ENCODE measurements at regions not wholly inside any gene's neighbourhood (a gene's known extent, or its start where the extent isn't known, plus 50 kb on each side); places are given as distances from the start of the nearest gene placed in this dataset.
"Not testable (repeated sequence)": the region's sequence is repeated elsewhere in the genome, so short reads cannot be mapped to it uniquely, and the experiment has no call there.

DNA sequence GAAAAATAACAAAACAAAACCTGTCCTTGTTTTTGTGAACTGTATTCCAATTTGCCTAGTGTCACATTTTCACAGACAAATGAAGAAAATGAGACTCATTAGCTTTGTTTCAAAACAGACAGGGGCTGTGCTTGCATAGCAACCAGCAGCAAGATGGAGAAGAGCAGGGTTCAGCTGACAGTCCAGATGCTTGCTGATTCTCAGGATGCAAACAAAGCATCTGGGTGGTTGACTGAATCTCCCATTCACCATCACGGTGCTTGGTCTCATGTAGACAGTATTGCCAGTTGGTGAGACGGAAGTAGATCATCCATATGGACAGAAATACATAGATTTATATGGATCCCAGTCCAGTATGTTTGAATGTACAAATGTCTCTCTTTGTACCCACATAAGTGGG, 326.8 kb downstream of the CCDC85A start:
- DNase-seq (ENCODE audit: low read depth in 1 of 2, low spot score in 1 of 2): no peak

DNA sequence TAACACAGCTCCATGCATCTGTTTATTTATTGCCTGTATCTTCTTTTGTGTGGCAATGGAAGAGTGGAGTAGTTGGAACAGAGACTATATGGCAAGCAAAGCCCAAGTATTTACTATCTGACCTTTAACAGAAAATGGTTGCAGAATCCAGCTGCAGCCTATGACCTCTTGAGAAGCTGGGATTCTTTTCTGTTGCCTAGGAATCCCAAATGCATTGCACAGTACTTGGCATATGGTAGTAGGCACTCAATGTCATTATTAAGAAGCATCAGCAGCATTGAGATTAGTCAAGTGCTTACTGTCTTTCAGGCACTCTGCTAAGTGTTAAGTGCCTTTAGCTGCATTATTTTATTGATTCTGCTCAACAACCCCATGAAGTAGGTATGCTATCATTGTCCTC, 331.6 kb downstream of the CCDC85A start:
- DNase-seq (ENCODE audit: low read depth in 1 of 2, low spot score in 1 of 2): no peak

DNA sequence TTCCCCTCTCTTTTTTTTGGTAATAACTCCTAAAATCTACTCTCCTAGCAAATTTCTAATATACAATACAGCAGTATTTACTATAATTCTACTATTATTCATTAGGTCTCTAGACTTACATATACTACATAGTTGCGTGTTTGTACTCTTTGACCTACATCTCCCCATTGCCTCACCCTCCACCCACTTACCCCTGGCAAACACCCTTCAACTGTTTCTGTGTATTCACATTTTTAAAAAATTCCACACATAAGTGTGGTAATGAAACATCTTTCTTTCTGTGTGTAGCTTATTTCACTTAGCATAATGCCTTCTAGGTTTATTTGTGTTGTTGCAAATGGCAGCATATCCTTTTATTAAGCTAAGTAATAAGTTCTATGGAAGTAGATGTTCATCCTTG, 336.0 kb downstream of the CCDC85A start:
- no peak for DNase-seq (ENCODE audit: low read depth in 1 of 2, low spot score in 1 of 2)

DNA sequence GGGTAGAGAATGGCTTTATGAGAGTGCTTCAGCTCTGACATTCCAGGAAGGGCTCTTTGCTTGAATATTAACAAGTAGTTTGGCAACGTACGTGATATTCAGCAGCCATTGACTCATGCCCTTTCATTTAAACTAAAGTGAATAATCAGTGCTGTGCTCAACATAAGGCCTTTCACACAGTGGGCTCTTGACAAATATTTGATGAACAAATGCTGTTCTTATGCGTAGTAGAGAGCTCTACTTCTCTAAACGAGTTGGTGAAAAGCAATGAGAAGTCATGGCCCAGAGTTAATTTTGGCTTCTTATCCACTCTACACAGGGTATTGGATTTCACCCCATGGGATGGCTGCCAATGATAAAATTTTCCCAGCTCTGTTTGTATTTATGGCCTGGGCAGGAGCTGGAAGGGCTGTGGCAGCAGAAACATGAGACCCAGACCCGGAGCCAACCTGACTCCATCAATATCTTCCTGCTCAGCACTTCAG, 338.9 kb downstream of the CCDC85A start:
- DNase-seq (ENCODE audit: low read depth in 1 of 2, low spot score in 1 of 2): no peak

DNA sequence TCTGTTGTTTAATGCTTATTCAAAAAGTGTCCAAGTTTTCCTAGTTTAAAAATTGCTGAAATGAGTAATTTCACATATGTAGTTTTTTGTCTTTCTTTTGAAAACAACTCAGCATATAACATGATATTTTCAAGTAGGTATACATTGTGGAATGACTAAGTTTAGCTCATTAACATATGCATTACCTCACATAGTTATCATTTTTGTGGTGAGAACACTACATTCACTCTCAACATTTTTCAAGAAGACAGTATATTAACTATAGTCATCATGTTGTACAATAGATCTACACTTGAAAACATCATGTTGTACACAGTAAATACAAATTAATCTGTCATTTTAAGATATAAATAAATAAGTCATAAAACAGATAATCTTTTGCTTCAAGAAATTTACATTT, 340.0 kb downstream of the CCDC85A start:
- DNase-seq (ENCODE audit: low read depth in 1 of 2, low spot score in 1 of 2): no peak

DNA sequence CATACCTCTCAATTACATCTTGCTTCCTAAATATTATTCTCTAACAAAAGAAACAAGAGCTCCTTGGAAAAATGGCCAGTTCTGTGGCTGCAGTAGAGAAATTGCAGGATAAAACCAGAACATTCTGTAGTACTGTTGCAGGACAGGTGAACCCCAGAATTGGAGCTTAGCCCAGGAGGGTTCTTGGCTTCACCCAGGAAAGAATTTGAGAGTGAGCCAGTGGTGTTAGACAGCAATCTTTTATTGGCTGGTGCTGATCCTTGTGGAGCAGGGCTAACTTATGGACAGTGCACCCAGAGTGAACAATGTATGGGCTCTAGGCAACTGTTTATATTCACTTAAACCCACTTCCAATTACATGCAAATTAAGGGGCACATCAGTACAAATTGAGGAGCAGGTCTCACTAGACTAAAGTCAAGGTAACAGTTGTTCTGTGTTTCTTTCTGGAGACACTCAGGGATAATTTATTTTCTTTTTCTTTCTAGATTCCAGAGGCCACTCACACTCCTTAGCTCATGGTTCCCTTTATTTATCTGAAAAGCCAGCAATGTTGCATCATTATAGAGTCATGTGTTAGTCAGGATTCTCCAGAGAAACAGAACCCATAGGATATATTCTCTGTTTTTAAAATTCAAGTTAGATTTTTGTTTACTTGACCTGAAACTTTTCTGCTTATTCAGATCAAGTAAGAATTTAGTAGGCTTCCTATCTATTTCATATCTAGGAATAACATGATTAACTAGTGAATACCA, 348.1 kb downstream of the CCDC85A start:
- DNase-seq (ENCODE audit: low read depth in 1 of 2, low spot score in 1 of 2): no peak

DNA sequence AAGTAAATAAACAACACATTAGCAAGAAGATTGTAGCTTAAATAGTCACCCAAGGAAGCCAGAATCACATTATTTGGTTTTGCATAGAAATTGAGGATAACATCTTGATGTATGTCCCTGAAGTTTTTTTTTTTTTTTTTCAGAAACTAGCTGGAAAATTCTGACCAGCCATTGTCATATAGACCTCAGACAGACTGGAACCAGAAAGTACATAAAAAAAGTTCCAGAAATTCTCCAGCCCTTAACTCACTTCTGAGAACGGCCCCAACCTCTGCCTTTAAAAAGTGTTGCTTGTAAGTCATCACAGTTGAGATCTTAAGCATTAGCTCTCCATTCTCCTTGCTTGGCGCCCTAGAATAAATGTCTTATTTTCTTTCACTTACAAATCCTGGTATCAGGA, 350.5 kb downstream of the CCDC85A start:
- no peak for DNase-seq (ENCODE audit: low read depth in 1 of 2, low spot score in 1 of 2)

DNA sequence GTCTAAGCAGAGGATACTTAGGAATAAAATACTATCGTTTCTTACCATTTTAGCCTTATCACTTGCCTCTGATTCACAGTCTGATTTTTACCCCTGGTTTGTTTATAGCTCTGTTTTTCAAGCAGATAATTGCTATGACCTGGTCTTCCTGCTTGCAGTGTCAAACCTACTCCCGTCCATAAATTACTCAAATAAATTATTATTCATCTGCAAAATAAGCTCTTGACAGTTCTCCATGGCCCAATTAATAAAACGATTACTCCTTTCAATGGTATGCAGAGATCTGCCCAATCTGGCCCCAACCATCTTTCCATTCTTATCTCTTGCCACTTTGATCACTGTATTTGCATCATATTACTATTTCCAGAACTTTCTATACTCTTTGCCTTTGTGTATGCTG, 354.0 kb downstream of the CCDC85A start:
- DNase-seq (ENCODE audit: low read depth in 1 of 2, low spot score in 1 of 2): no peak

DNA sequence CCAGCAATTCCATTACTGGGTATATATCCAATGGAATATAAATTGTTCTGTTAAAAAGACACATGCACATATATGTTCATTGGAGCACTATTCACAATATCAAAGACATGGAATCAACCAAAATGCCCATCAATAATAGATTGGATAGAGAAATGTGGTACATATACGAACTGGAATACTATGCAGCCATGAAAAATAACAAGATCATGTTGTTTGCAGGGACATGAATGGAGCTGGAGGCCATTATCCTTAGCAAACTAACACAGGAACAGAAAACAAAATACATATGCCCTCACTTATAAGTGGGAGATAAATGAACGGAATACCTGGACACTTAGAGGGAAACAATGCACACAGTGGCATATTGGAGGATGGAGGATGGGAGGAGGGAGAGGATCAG, 355.8 kb downstream of the CCDC85A start:
- DNase-seq (ENCODE audit: low read depth in 1 of 2, low spot score in 1 of 2): no peak

DNA sequence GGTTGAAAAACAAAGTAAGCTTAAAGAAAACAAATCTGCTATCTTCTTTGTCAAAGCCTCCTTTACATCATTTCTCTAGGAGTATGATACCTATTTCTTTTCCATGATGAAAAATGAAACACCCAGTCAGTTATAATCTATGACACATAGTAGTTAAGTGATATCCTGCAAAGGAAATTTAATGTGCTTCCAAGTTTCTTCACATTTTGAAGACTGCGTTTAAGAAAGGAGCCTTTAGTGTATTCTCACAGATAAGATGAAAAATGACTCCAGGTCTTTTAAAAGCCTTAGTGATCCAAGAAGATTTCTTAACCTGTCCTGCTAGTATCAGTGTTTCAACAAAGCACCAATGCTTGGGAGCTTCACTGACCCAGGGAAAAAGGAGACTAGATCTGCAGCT, 356.7 kb downstream of the CCDC85A start:
- no peak for DNase-seq (ENCODE audit: low read depth in 1 of 2, low spot score in 1 of 2)

DNA sequence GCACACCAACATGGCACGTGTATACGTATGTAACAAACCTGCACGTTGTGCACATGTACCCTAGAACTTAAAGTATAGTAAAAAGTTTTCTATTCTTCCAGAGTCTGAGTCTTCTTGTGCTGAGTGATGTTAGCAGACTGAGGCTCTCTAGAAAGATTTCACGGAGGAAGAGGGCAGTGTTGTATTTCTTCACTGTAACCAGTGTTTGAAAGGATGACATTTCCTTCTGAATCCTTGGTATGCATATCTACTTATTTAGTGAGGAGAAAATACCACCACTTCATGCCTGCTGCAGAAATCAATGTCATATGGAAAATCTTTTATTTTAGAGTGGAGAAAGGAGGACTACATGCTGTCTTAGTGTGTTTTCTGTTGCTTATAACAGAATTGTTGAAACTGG, 357.1 kb downstream of the CCDC85A start:
- DNase-seq (ENCODE audit: low read depth in 1 of 2, low spot score in 1 of 2): no peak

DNA sequence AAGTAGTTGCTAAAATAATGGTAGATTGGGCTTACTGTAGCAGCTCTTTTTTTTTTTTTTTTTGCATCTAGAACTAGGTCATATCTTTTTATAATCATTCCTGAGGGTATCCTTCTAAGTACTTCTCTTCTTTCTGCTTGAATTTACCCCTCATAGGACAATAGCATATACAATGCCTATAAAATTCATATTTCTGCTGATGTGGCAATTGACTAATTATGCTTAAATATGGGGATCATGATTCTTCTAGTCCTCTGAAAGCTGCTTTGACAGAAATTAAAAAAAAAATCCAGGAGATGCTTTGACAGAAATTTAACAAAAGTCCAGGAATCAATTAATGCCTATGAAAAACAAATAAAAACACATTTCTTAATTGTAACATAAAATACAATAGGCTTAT, 358.4 kb downstream of the CCDC85A start:
- no peak for DNase-seq (ENCODE audit: low read depth in 1 of 2, low spot score in 1 of 2)

DNA sequence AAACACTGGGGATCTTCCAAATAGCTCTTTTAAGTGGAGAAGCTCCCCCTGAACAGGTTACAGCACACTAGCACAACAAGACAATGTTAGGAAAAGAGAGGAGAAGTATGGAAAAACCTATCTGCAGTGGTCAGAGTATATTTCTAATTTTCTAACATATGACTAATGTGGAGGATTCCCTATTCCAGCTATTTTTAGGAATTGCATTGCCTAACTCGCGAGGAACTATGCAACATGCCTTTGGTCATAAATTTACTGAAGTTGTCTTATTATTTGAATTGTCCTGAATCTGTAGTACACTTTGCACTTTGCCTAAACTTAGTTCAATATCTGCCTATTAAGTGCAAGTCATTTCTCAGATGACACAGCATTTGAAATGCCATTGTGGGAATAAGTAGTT, 381.4 kb downstream of the CCDC85A start:
- DNase-seq (ENCODE audit: low read depth in 1 of 2, low spot score in 1 of 2): no peak

DNA sequence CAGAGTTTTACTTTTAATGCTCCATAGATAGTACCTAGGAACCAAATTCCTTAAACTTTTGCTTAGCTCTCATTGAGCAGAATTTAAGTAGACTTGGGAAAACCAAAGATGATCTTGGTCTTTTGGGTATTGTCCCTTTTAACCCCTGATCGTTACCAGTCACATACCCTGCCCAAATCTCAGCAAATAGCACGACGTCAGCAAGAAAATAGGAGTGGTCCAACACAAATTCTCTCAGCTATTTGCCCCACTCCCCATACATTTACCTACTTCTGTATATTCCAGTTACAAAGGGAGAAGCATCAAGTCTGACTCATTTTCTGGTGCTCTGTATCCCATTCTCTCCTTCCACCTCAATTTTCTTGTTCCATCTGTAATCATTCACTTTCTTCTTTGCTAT, 387.3 kb downstream of the CCDC85A start:
- DNase-seq (ENCODE audit: low read depth in 1 of 2, low spot score in 1 of 2): no peak

DNA sequence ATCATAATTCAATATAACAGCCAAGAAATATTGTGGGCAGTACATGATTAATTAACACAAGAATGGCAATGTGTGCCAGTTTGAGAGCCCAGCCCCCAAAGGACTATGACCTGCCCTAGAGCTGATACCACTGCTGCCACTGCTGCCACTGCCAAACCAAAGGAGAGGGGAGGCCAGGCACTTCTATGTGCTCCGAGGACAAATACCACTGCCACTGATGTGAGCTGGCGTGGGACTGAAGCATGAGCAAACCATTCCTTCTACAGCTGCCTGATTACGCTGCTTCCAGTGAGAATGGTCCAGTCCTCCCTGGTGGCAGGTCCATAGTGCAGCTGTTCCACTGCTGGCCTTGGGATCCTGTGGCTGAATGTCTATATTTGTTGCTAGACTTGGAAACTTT, 392.2 kb downstream of the CCDC85A start:
- DNase-seq (ENCODE audit: low read depth in 1 of 2, low spot score in 1 of 2): no peak

DNA sequence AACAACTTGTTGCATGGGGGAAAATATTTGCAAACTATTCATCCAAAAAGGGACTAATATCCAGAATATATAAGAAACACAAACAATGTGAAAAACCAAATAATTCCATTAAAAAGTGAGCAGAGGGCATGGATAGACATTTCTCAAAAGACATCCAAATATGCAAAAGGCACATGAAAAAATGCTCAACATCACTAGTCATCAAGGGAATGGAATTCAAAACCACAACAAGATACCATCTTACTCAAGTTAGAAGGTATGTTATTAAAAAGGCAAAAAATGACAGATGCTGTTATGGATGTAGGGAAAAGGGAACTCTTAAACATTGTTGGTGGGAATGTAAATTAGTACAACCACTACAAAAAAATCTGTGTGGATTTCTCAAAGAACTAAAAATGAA, 396.5 kb downstream of the CCDC85A start:
- no peak for DNase-seq (ENCODE audit: low read depth in 1 of 2, low spot score in 1 of 2)

DNA sequence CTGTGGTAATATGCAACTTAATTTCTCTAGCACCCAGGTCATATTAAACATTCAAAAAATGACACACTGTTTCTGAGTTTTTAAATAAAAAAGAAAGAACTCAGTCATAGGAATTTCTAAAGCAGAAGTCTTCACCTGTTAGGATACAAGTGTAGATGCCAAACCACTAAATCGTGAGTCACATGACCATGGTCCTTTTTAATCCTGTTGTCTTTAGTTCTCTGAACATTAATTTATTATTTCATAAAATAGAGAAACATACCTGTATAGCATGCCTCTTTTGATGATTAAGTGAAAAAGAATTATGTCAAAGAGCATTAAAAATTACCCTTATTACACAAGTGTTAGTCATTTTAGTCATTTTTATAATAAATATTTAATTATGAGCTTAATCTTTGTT, 398.8 kb downstream of the CCDC85A start:
- no peak for DNase-seq (ENCODE audit: low read depth in 1 of 2, low spot score in 1 of 2)

DNA sequence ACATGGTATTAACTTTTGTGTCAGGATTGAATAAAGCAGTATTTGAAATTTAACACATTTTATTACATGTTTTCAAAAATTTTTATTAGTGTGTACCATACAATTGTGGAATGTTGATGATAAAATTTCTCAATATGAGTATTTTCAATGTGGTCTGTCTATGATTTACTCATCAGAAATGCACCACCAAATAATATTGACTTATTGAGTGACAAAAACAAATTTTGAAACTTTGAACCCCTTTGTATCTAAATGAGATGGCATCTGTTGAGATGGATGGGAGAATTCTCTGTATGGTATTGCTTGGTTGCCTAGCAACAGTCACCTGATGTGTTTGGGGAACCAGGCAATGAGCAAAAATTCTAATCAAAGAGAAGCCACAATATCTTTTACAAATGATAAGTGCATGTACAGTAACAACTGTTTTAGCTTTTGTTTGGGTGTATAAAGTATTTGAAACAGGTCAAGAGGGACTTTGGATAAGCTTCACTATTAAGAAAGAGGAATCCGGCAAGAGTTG, 400.1 kb downstream of the CCDC85A start:
- DNase-seq (ENCODE audit: low read depth in 1 of 2, low spot score in 1 of 2): no peak

DNA sequence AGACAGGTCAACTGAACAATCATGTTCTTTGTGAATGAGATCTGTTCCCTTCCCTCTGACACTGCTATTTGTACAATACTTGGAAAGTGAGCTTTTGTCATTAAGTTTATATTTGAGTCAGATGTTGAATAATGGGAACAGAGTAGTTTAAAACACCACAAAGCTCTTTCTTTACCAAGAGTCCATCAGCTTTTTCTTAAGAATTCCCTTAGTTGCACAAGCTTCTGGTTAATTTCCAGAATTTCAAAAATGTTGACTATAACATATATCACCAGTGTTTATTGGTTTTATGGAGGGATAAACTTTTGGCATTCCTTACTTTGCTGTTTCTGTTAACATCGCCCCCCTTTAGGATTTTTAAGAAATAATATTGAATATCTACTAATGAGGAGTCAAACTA, 403.7 kb downstream of the CCDC85A start:
- DNase-seq (ENCODE audit: low read depth in 1 of 2, low spot score in 1 of 2): no peak

DNA sequence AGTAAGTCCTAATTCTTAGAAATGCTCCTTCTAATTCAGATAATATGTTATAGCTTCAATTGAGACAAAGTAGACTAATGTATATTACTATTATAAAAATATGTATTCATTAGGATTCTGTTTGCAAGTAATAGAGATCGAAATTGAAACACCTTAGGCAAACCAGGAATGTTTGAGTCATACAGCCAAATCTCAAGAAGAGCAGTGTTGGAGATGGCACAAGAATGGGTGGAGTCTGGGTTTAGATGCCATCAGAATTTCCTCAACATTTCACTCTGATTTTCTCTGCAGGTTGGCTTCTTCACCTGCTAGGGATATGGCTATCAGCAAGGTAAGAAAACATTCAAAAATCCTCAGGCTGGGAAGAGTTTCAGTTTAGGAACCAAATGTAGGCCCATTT, 405.4 kb downstream of the CCDC85A start:
- DNase-seq (ENCODE audit: low read depth in 1 of 2, low spot score in 1 of 2): no peak

DNA sequence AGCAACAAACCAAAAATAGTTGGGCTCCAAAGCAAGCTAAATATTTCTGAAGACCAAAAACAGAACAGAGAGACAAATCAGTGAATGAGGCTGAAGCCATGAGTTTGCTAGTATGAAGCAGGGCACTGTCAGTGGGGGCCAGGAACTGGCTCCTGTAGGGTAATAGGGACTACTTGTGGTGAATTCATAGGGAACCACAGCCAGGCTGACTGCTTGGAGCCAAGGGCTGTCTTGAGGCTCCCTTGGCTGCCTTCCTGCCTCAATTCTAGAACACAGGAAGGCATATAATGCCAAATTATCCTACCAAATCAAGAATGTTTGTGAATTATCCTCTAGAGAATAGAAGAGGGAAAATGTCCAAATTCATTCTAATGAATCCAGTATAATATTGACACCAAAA, 406.0 kb downstream of the CCDC85A start:
- no peak for DNase-seq (ENCODE audit: low read depth in 1 of 2, low spot score in 1 of 2)

DNA sequence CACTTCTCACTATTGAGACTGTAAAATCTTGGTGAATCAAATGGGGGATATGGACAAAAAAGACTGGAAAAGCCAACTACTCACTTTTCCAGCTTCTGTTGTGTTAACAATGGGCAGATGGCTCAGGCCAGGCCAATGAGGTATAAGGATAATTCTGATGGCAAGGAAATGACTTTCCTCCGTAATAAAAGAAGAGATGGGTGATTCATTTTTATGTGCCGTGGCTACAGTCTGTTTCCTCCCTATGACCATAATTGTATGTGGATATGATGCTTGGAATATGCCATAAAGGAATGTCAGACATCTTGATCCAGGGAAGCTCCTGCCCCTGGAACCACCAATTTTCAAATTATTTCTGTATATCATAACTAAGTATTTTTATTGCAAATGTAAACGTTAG, 406.8 kb downstream of the CCDC85A start:
- DNase-seq (ENCODE audit: low read depth in 1 of 2, low spot score in 1 of 2): no peak

DNA sequence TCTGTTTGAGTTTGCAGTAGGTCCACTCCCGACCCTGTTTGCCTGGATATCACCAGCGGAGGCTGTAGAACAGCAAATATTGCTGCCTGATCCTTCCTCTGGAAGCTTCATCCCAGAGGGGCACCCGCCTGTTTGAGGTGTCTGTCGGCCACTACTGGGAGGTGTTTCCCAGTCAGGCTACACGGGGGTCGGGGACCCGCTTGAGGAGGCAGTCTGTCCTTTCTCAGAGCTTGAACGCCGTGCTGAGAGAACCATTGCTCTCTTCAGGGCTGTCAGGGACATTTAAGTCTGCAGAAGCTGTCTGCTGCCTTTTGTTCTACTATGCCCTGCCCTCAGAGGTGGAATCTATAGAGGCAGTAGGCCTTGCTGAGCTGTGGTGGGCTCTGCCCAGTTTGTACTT, 422.3 kb downstream of the CCDC85A start:
- DNase-seq (ENCODE audit: low read depth in 1 of 2, low spot score in 1 of 2): not testable (repeated sequence)

Data from activated CD4-positive, alpha-beta T cell treated with anti-CD3 and anti-CD28 coated beads, Interleukin-2, amount 50 U/mL, for 24 hours (primary cell).